K562 (cell line): ENCODE measurements at regions not wholly inside any gene's neighbourhood (a gene's known extent, or its start where the extent isn't known, plus 50 kb on each side); places are given as distances from the start of the nearest gene placed in this dataset.
A peak's percentile ranks its signal among the peaks of the same experiment; 100 is the strongest.

ENCODE experiments used
- BCLAF1 ChIP-seq, 2 experiments: fragments of 450-650 bp in 1 of 2; IDR thresholded peaks; 2 replicates each; pipeline ENCODE4 v1.6.1; 2011 to 2017; ENCODE audit warnings: low read depth in 2 of 2, antibody characterized with exemption in 1 of 2, borderline replicate concordance in 1 of 2, low read length in 1 of 2, mild to moderate bottlenecking in 1 of 2, mixed read lengths in 1 of 2; ENCODE audit not compliant: control insufficient read depth in 1 of 2
- BRCA1 ChIP-seq, 2 experiments: fragments of 450-650 bp in 1 of 2; sonication (generic) in 1 of 2; formaldehyde crosslinking in 1 of 2; IDR thresholded peaks; 2 replicates each; pipeline versions ENCODE4 v1.5.0 to v1.6.1; 2017 to 2020; ENCODE audit warnings: mild to moderate bottlenecking in 1 of 2, missing genetic modification reagents in 1 of 2
- C11orf30 ChIP-seq: fragments of 450-650 bp; IDR thresholded peaks from 2 replicates; pipeline ENCODE4 v1.6.1; 2016; ENCODE audit warnings: low read depth, mild to moderate bottlenecking
- CXXC5 ChIP-seq: fragments of 250-450 bp; sonication (Bioruptor Pico); IDR thresholded peaks from 2 replicates; pipeline ENCODE4 v1.8.0; 2022; ENCODE audit warnings: inconsistent platforms, mild to moderate bottlenecking, moderate library complexity
- HMGXB4 ChIP-seq: sonication (generic); formaldehyde crosslinking; IDR thresholded peaks from 2 replicates; pipeline ENCODE4 v1.8.1; 2023; ENCODE audit warnings: mild to moderate bottlenecking, missing genetic modification reagents
- NCOR1 ChIP-seq: fragments of 450-650 bp; IDR thresholded peaks from 2 replicates; pipeline ENCODE4 v1.6.1; 2016; ENCODE audit warnings: mild to moderate bottlenecking, moderate library complexity
- SAP30 ChIP-seq: fragments of 200-600 bp; sonication (generic); IDR thresholded peaks from 2 replicates; pipeline ENCODE4 v1.6.1; 2012; ENCODE audit warnings: borderline replicate concordance, low read depth, mild to moderate bottlenecking, moderate library complexity, low read length, control low read depth, inconsistent platforms; ENCODE audit not compliant: insufficient read depth, poor library complexity, severe bottlenecking
- STAT5A ChIP-seq: IDR thresholded peaks from 2 replicates; pipeline ENCODE4 v1.6.1; 2012; ENCODE audit warnings: low read length, inconsistent platforms, borderline replicate concordance
- STAT6 ChIP-seq: sonication (generic); formaldehyde crosslinking; IDR thresholded peaks from 2 replicates; pipeline ENCODE4 v1.8.1; 2023; ENCODE audit warnings: mild to moderate bottlenecking, missing genetic modification reagents
- UBTF ChIP-seq, 2 experiments: IDR thresholded peaks; 2 replicates each; pipeline ENCODE4 v1.6.1; 2012; ENCODE audit warnings: improper control_type of control experiment in 2 of 2, low read depth in 2 of 2, low read length in 2 of 2, borderline replicate concordance in 1 of 2
- ZBTB34 ChIP-seq: fragments of 250-450 bp; sonication (Bioruptor Pico); IDR thresholded peaks from 2 replicates; pipeline ENCODE4 v1.8.0; 2021; ENCODE audit warnings: mild to moderate bottlenecking, moderate library complexity
- ZNF282 ChIP-seq: sonication (generic); formaldehyde crosslinking; IDR thresholded peaks from 2 replicates; pipeline ENCODE4 v1.8.1; 2023; ENCODE audit warnings: missing genetic modification reagents
- ZNF707 ChIP-seq: fragments of 250-450 bp; sonication (Bioruptor Pico); conservative IDR thresholded peaks from 2 replicates; pipeline ENCODE4 v1.8.0; 2022; ENCODE audit warnings: inconsistent platforms, mild to moderate bottlenecking, moderate library complexity
- ZSCAN29 ChIP-seq: fragments of 450-650 bp; IDR thresholded peaks from 2 replicates; pipeline ENCODE4 v1.6.1; 2017

GRCh38 chr6:146898069-146898887 lies 299.5 kb downstream of the ADGB start (continued):
- TF ChIP-seq STAT5A (peak; percentile 81; the same call in 1 of the 2 replicates), ZSCAN29 (no peak), NCOR1 (peak; percentile 95), C11orf30 (peak; percentile 25; the same call in 1 of the 2 replicates), SAP30 (no peak), UBTF (IDR thresholded peaks at IDR 0.05; ENCODE audit: borderline replicate concordance in 1 of 2, low read depth in 2 of 2, low read length in 2 of 2) (no peak), BCLAF1 (IDR thresholded peaks at IDR 0.05; ENCODE audit: borderline replicate concordance in 1 of 2, control insufficient read depth in 1 of 2, low read depth in 2 of 2, low read length in 1 of 2) (no peak), HMGXB4 (no peak), STAT6 (no peak), ZBTB34 (CRISPR knock-in tag) (no peak), BRCA1 (IDR thresholded peaks at IDR 0.05) (no peak), BRCA1 (CRISPR knock-in tag; IDR thresholded peaks at IDR 0.05) (no peak), ZNF282 (CRISPR knock-in tag) (no peak), CXXC5 (CRISPR knock-in tag) (peak; percentile 55), ZNF707 (CRISPR knock-in tag) (no peak)
